ENCODE measurements at regions not wholly inside any gene's neighbourhood (a gene's known extent, or its start where the extent isn't known, plus 50 kb on each side); places are given as distances from the start of the nearest gene placed in this dataset.
A peak's percentile ranks its signal among the peaks of the same experiment; 100 is the strongest.
"Not testable (repeated sequence)": the region's sequence is repeated elsewhere in the genome, so short reads cannot be mapped to it uniquely, and the experiment has no call there.

DNA sequence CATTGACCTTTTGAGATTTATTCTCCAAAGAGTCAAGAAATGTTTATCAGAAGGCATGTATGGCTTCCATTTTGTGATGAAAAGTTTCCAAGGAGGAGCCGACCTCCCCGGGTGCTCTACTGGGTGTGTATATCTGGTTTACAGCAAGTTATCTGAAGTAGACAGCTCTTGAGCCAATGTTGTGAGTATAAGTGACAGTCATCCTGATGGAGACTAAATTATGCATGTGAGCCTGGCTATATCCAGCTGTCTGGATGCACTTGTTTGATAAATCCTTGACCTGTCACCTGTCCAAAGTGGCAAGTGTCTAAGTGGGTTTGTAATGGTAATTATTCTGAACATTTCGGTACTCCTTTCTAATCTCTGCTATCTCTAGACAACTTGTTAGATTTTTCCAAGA lies 142.2 kb downstream of the NR2F2 start:
- H3K9ac ChIP-seq (ENCODE audit: insufficient read length, low read depth) = no peak overlapping the region

GRCh38 chr15:96473556-96473955 lies 143.1 kb downstream of the NR2F2 start:
- Histone ChIP-seq H3K4me3 (ENCODE audit: insufficient read length, low read depth) (no peak overlapping the region), H3K27me3 (ENCODE audit: insufficient read depth, insufficient read length) (no peaks in the 10 kb centered on the region), H3K9me3 (ENCODE audit: insufficient read depth, low read length) (no peaks in the 10 kb centered on the region), H3K9ac (ENCODE audit: insufficient read length, low read depth) (no peak overlapping the region), H3K4me1 (ENCODE audit: insufficient read depth, insufficient read length) (no peaks in the 10 kb centered on the region), H3K36me3 (ENCODE audit: insufficient read depth, insufficient read length, low read length) (no peaks in the 10 kb centered on the region)
- no peak for TF ChIP-seq SUZ12 (IDR thresholded peaks at IDR 0.05; ENCODE audit: extremely low read depth, insufficient read depth, insufficient read length)
- no peak for TF ChIP-seq YY1 (IDR thresholded peaks at IDR 0.05; ENCODE audit: insufficient read depth, insufficient read length)
- no peak for TF ChIP-seq ZNF274 (IDR thresholded peaks at IDR 0.05; ENCODE audit: low read depth, low read length)
- DNase-seq (ENCODE audit: low read depth, low spot score) = no peak

More for the DNA sequence above, 142.2 kb downstream of the NR2F2 start:
- Histone ChIP-seq H3K4me3 (ENCODE audit: insufficient read length, low read depth) (no peak overlapping the region), H3K4me1 (ENCODE audit: insufficient read depth, insufficient read length) (no peaks in the 10 kb centered on the region), H3K9me3 (ENCODE audit: insufficient read depth, low read length) (no peaks in the 10 kb centered on the region), H3K27me3 (ENCODE audit: insufficient read depth, insufficient read length) (no peaks in the 10 kb centered on the region), H3K36me3 (ENCODE audit: insufficient read depth, insufficient read length, low read length) (no peaks in the 10 kb centered on the region)
- TF ChIP-seq ZNF274 (IDR thresholded peaks at IDR 0.05; ENCODE audit: low read depth, low read length) (no peak), YY1 (IDR thresholded peaks at IDR 0.05; ENCODE audit: insufficient read depth, insufficient read length) (no peak), SUZ12 (IDR thresholded peaks at IDR 0.05; ENCODE audit: extremely low read depth, insufficient read depth, insufficient read length) (no peak)
- DNase-seq (ENCODE audit: low read depth, low spot score) = no peak

- TF ChIP-seq SUZ12 (IDR thresholded peaks at IDR 0.05; ENCODE audit: extremely low read depth, insufficient read depth, insufficient read length) (no peak), ZNF274 (IDR thresholded peaks at IDR 0.05; ENCODE audit: low read depth, low read length) (no peak), YY1 (IDR thresholded peaks at IDR 0.05; ENCODE audit: insufficient read depth, insufficient read length) (no peak)
- no peak for DNase-seq (ENCODE audit: low read depth, low spot score)
- Histone ChIP-seq H3K27me3 (ENCODE audit: insufficient read depth, insufficient read length) (no peaks in the 10 kb centered on the region), H3K4me3 (ENCODE audit: insufficient read length, low read depth) (no peak overlapping the region), H3K9me3 (ENCODE audit: insufficient read depth, low read length) (no peaks in the 10 kb centered on the region), H3K9ac (ENCODE audit: insufficient read length, low read depth) (no peak overlapping the region), H3K36me3 (ENCODE audit: insufficient read depth, insufficient read length, low read length) (no peaks in the 10 kb centered on the region), H3K4me1 (ENCODE audit: insufficient read depth, insufficient read length) (no peaks in the 10 kb centered on the region)
Observed at GRCh38 chr15:96474231-96474664, 143.7 kb downstream of the NR2F2 start.

DNA sequence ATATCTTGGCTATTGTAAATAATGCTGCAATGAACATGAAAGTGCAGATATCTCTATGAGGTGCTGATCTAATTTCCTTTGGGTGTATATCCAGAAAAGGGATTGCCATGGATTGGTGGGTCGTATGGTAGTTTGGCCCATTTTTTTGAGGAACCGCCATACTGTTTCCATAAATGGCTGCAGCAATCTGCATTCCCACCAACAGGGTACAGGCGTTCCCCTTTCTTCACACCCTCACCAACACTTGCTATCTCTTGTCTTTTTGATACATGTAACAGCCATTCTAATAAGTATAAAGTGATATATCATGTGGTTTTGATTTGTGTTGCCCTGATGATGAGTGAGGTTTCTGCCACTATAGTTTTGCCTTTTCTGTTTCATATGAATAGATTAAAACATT lies 146.7 kb downstream of the NR2F2 start:
- no peak for TF ChIP-seq SUZ12 (IDR thresholded peaks at IDR 0.05; ENCODE audit: extremely low read depth, insufficient read depth, insufficient read length)
- TF ChIP-seq ZNF274 (IDR thresholded peaks at IDR 0.05; ENCODE audit: low read depth, low read length) = no peak
- H3K4me3 ChIP-seq (ENCODE audit: insufficient read length, low read depth) = no peak overlapping the region
- DNase-seq (ENCODE audit: low read depth, low spot score) = no peak
- H3K36me3 ChIP-seq (ENCODE audit: insufficient read depth, insufficient read length, low read length) = no peaks in the 10 kb centered on the region
- H3K27me3 ChIP-seq (ENCODE audit: insufficient read depth, insufficient read length) = no peaks in the 10 kb centered on the region
- H3K4me1 ChIP-seq (ENCODE audit: insufficient read depth, insufficient read length) = no peaks in the 10 kb centered on the region
- no peak overlapping the region for H3K9ac ChIP-seq (ENCODE audit: insufficient read length, low read depth)
- H3K9me3 ChIP-seq (ENCODE audit: insufficient read depth, low read length) = no peaks in the 10 kb centered on the region

- H3K27me3 ChIP-seq (ENCODE audit: insufficient read depth, insufficient read length); H3K4me3 ChIP-seq (ENCODE audit: insufficient read length, low read depth); H3K4me1 ChIP-seq (ENCODE audit: insufficient read depth, insufficient read length); H3K36me3 ChIP-seq (ENCODE audit: insufficient read depth, insufficient read length, low read length); H3K9ac ChIP-seq (ENCODE audit: insufficient read length, low read depth); DNase-seq (ENCODE audit: low read depth, low spot score); H3K9me3 ChIP-seq (ENCODE audit: insufficient read depth, low read length): not testable (repeated sequence)
Observed at GRCh38 chr15:96484412-96484811, 153.9 kb downstream of the NR2F2 start.

DNA sequence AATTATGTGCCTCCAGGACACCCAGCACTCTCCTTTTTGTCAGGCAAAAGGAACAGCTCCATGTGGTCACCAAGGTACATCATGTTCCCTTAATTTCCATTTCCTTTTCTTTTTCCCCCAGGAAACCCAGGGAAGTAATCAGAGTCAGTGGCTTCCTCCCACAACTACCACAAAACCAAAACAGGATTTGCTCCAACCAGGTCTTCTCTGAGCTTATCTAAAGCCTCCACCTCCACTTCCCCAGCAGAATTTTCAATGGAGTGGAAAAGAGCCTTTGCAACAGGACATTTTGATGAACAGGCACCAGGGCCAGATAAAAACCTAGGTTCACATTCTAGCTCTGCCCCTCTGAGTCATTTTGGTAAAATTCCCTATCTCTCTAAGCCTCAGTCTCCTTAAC lies 154.3 kb downstream of the NR2F2 start:
- Histone ChIP-seq H3K9me3 (ENCODE audit: insufficient read depth, low read length) (no peaks in the 10 kb centered on the region), H3K9ac (ENCODE audit: insufficient read length, low read depth) (no peak overlapping the region), H3K4me3 (ENCODE audit: insufficient read length, low read depth) (no peak overlapping the region), H3K36me3 (ENCODE audit: insufficient read depth, insufficient read length, low read length) (no peaks in the 10 kb centered on the region), H3K27me3 (ENCODE audit: insufficient read depth, insufficient read length) (no peaks in the 10 kb centered on the region), H3K4me1 (ENCODE audit: insufficient read depth, insufficient read length) (no peaks in the 10 kb centered on the region)
- no peak for DNase-seq (ENCODE audit: low read depth, low spot score)
- TF ChIP-seq ZNF274 (IDR thresholded peaks at IDR 0.05; ENCODE audit: low read depth, low read length) = no peak
- TF ChIP-seq SUZ12 (IDR thresholded peaks at IDR 0.05; ENCODE audit: extremely low read depth, insufficient read depth, insufficient read length) = no peak
- TF ChIP-seq YY1 (IDR thresholded peaks at IDR 0.05; ENCODE audit: insufficient read depth, insufficient read length) = no peak

DNA sequence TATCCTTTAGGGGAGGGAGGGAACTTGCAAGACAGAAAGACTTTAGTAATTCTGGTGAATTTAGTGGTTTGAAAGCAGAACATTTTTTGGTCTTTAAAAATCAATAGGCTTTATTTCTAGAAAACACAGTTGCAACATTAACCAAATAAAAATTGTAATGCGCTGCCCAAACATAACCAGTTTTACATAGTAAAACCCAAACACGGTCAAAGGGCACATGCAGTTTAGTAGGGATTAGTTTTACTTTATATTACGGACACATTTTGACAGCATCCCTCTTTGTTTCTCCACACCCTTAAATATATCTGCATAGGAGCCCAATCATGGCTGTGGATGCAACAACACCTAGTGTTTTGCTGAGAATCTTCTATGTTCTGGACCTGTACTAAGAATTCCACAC lies 156.7 kb downstream of the NR2F2 start:
- no peak for TF ChIP-seq YY1 (IDR thresholded peaks at IDR 0.05; ENCODE audit: insufficient read depth, insufficient read length)
- no peak for TF ChIP-seq SUZ12 (IDR thresholded peaks at IDR 0.05; ENCODE audit: extremely low read depth, insufficient read depth, insufficient read length)
- no peak for TF ChIP-seq ZNF274 (IDR thresholded peaks at IDR 0.05; ENCODE audit: low read depth, low read length)
- Histone ChIP-seq H3K36me3 (ENCODE audit: insufficient read depth, insufficient read length, low read length) (no peaks in the 10 kb centered on the region), H3K4me3 (ENCODE audit: insufficient read length, low read depth) (no peak overlapping the region), H3K9ac (ENCODE audit: insufficient read length, low read depth) (no peak overlapping the region), H3K4me1 (ENCODE audit: insufficient read depth, insufficient read length) (no peaks in the 10 kb centered on the region), H3K27me3 (ENCODE audit: insufficient read depth, insufficient read length) (peaks cover under 1% of the 10 kb centered on the region), H3K9me3 (ENCODE audit: insufficient read depth, low read length) (no peaks in the 10 kb centered on the region; the same call in 1 of the 2 replicates)
- no peak for DNase-seq (ENCODE audit: low read depth, low spot score)

DNA sequence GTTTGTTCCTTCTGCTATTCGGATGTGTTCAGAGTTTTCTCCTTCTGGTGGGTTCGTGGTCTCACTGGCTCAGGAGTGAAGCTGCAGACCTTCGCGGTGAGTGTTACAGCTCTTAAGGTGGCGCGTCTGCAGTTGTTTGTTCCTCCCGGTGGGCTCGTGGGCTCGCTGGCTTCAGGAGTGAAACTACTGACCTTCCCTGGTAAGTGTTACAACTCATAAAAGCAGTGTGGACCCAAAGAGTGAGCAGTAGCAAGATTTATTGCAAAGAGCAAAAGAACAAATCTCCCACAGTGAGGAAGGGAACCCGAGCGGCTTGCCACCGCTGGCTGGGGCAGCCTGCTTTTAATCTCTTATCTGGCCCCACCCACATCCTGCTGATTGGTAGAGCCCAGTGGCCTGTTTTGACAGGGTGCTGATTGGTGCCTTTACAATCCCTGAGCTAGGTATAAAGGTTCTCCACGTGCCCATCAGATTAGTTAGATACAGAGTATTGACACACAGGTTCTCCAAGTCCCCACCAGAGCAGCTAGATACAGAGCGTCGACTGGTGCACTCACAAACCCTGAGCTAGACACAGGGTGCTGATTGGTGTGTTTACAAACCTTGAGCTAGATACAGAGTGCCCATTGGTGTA lies 160.7 kb downstream of the NR2F2 start:
- not testable (repeated sequence) for H3K27me3 ChIP-seq (ENCODE audit: insufficient read depth, insufficient read length); DNase-seq (ENCODE audit: low read depth, low spot score); H3K4me1 ChIP-seq (ENCODE audit: insufficient read depth, insufficient read length); H3K9ac ChIP-seq (ENCODE audit: insufficient read length, low read depth); H3K36me3 ChIP-seq (ENCODE audit: insufficient read depth, insufficient read length, low read length); H3K9me3 ChIP-seq (ENCODE audit: insufficient read depth, low read length)
- H3K4me3 ChIP-seq (ENCODE audit: insufficient read length, low read depth) = peak overlapping the region; percentile 50

- not testable (repeated sequence) for H3K9me3 ChIP-seq (ENCODE audit: insufficient read depth, low read length); H3K27me3 ChIP-seq (ENCODE audit: insufficient read depth, insufficient read length); DNase-seq (ENCODE audit: low read depth, low spot score)
Observed at GRCh38 chr15:96491700-96492644, 161.5 kb downstream of the NR2F2 start.

More at GRCh38 chr15:96491700-96492644, 161.5 kb downstream of the NR2F2 start:
- H3K4me1 ChIP-seq (ENCODE audit: insufficient read depth, insufficient read length); H3K36me3 ChIP-seq (ENCODE audit: insufficient read depth, insufficient read length, low read length): not testable (repeated sequence)
- H3K9ac ChIP-seq (ENCODE audit: insufficient read length, low read depth) = peak overlapping the region; percentile 58
- peak overlapping the region; percentile 50 for H3K4me3 ChIP-seq (ENCODE audit: insufficient read length, low read depth)
